AG09309 (cell line): ENCODE measurements at regions not wholly inside any gene's neighbourhood (a gene's known extent, or its start where the extent isn't known, plus 50 kb on each side); places are given as distances from the start of the nearest gene placed in this dataset.

Source experiments
- DNase-seq: peaks from one replicate; pipeline ENCODE4 v3.0.0-alpha.2; 2010; ENCODE audit warnings: low read depth
- H3K4me3 ChIP-seq: 2 replicates; pipeline ENCODE4 v1.5.1; 2011; ENCODE audit warnings: mild to moderate bottlenecking, low read depth, low read length, moderate library complexity; ENCODE audit not compliant: control insufficient read depth
- TF ChIP-seq, protein P1 (sequence below): IDR thresholded peaks from 2 replicates; pipeline ENCODE4 v1.5.1; 2011; ENCODE audit warnings: mild to moderate bottlenecking, low read depth, low read length, inconsistent platforms; ENCODE audit not compliant: insufficient read depth, control insufficient read depth; ENCODE audit errors: missing control alignments

DNA sequence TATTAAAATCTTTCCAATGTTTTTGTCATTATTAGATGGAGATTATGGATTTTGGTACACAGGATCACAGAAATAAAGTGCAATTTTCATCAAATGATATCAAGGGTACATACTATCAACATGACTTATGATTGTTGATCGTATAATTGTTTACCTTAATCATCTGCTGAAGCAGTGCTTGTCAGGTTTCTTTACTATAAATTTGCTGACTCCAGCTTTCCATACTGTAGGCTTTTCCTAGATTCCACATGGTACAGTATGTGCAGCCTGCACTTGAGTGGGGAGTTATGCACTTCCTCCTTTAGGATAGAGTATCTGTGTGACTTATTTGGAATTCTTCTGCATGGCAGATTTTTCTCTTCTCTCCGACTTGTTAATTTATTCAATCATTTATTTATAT lies 187.6 kb upstream of the DPP10 start:
- no peak for DNase-seq
- TF ChIP-seq, protein P1, sequence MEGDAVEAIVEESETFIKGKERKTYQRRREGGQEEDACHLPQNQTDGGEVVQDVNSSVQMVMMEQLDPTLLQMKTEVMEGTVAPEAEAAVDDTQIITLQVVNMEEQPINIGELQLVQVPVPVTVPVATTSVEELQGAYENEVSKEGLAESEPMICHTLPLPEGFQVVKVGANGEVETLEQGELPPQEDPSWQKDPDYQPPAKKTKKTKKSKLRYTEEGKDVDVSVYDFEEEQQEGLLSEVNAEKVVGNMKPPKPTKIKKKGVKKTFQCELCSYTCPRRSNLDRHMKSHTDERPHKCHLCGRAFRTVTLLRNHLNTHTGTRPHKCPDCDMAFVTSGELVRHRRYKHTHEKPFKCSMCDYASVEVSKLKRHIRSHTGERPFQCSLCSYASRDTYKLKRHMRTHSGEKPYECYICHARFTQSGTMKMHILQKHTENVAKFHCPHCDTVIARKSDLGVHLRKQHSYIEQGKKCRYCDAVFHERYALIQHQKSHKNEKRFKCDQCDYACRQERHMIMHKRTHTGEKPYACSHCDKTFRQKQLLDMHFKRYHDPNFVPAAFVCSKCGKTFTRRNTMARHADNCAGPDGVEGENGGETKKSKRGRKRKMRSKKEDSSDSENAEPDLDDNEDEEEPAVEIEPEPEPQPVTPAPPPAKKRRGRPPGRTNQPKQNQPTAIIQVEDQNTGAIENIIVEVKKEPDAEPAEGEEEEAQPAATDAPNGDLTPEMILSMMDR, result no peak
- H3K4me3 ChIP-seq, result no peak overlapping the region

DNA sequence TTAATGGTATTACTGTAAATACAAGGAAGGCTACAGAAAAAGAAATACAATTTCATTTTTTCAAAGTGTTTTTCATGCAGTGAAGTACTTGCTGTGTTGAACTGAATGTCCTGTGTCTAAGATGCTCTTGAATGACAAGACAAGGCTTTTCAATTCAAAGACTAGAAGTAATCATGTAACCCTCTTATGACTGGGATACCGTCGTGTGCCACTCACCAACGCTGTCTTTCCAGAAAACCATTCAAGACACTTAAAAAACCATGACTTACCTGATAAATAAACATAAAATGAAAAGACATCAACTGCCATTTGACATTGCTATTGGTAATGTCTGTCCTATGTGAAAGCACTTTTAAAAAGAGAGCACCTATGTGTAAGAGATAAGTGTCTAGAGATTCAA lies 183.1 kb upstream of the DPP10 start:
- DNase-seq, result no peak
- H3K4me3 ChIP-seq, result no peak overlapping the region
- TF ChIP-seq, protein P1, result no peak

GRCh38 chr2:114261366-114261765 lies 181.1 kb upstream of the DPP10 start:
- no peak for DNase-seq
- TF ChIP-seq, protein P1, result no peak
- no peak overlapping the region for H3K4me3 ChIP-seq

GRCh38 chr2:114265261-114265660 lies 177.2 kb upstream of the DPP10 start:
- no peak overlapping the region for H3K4me3 ChIP-seq
- TF ChIP-seq, protein P1, result no peak
- no peak for DNase-seq

- no peak for DNase-seq
- TF ChIP-seq, protein P1, result no peak
- H3K4me3 ChIP-seq, result no peak overlapping the region
Measured at GRCh38 chr2:114274957-114275356, 167.5 kb upstream of the DPP10 start.

- TF ChIP-seq, protein P1, result no peak
- no peak for DNase-seq
- no peak overlapping the region for H3K4me3 ChIP-seq
Measured at GRCh38 chr2:114281188-114281587, 161.3 kb upstream of the DPP10 start.

DNA sequence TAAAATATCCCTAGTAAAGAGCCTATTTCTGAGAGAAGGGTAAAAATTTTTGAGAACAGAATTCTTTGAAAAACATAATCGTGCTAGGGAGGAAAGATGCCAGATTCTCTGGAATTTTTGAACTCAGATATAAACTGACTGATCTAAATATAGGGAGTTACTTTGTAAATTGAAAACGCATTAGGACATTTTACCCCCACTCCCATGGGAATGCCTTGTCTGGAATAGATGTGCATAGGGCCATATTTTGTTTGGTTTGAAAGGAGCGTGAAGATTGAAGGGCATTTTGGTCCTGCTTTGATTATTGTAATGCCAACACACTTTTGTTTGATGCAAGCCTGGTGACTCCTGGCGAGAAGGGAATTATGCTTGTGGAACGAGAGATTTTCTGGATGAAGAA lies 158.7 kb upstream of the DPP10 start:
- TF ChIP-seq, protein P1, result no peak
- no peak overlapping the region for H3K4me3 ChIP-seq

More for the DNA sequence above, 158.7 kb upstream of the DPP10 start:
- no peak for DNase-seq
